H1 (cell line): ENCODE measurements at regions not wholly inside any gene's neighbourhood (a gene's known extent, or its start where the extent isn't known, plus 50 kb on each side); places are given as distances from the start of the nearest gene placed in this dataset.
A peak's percentile ranks its signal among the peaks of the same experiment; 100 is the strongest.

ENCODE experiments used
- CTCF ChIA-PET: fragments of 300-600 bp; sonication (Branson Sonifier 250); formaldehyde crosslinking; loops from one replicate; lab custom pipeline; 2021; ENCODE audit not compliant: partially characterized antibody; lab: Charles Lee
- POLR2A ChIA-PET: fragments of 300-600 bp; sonication (Branson Sonifier 250); formaldehyde crosslinking; loops from one replicate; lab custom pipeline; 2021; ENCODE audit warnings: inconsistent platforms; ENCODE audit not compliant: partially characterized antibody; lab: Charles Lee
- DNase-seq, 2 experiments: peaks; one replicate each; pipeline versions ENCODE4 v3.0.0 to v3.0.0-alpha.2; 2010 to 2022; ENCODE audit warnings: low spot score in 2 of 2, low read depth in 1 of 2, mixed read lengths in 1 of 2
- FAIRE-seq: peaks from 2 replicates; lab custom pipeline; 2011; peaks lifted over from hg19 to GRCh38; lab: Jason Lieb, UNC
- H2AFZ ChIP-seq: 2 replicates; pipeline ENCODE4 v1.8.1; 2012; ENCODE audit warnings: low read length, inconsistent platforms
- H2AK5ac ChIP-seq: 2 replicates; pipeline ENCODE4 v1.6.1; 2013; ENCODE audit warnings: low read depth, low read length
- H2BK120ac ChIP-seq: replicated peaks from 2 replicates; pipeline ENCODE3; 2013; ENCODE audit warnings: low read depth, low read length, inconsistent platforms
- H2BK12ac ChIP-seq: 2 replicates; pipeline ENCODE4 v1.6.1; 2013; ENCODE audit warnings: low read depth, low read length
- H2BK15ac ChIP-seq: 2 replicates; pipeline ENCODE4 v1.6.1; 2013; ENCODE audit warnings: low read length
- H2BK20ac ChIP-seq: 2 replicates; pipeline ENCODE4 v1.6.1; 2013; ENCODE audit warnings: low read length
- H2BK5ac ChIP-seq: 2 replicates; pipeline ENCODE4 v1.6.1; 2013; ENCODE audit warnings: low read depth, low read length
- H3K14ac ChIP-seq: 2 replicates; pipeline ENCODE4 v1.6.1; 2013; ENCODE audit warnings: inconsistent platforms; ENCODE audit not compliant: insufficient read length
- H3K18ac ChIP-seq: 2 replicates; pipeline ENCODE4 v1.6.1; 2013; ENCODE audit warnings: low read length; ENCODE audit errors: extremely low read depth
- H3K23ac ChIP-seq: 2 replicates; pipeline ENCODE4 v1.6.1; 2013; ENCODE audit warnings: inconsistent platforms; ENCODE audit not compliant: insufficient read length
- H3K23me2 ChIP-seq: 2 replicates; pipeline ENCODE4 v1.6.1; 2013; ENCODE audit warnings: low read depth, low read length
- H3K27ac ChIP-seq: 2 replicates; pipeline ENCODE4 v1.6.1; 2011; ENCODE audit warnings: low read depth, low read length, inconsistent platforms
- H3K27me3 ChIP-seq, 4 experiments: replicated peaks in 1 of 4; 1 replicate in 1 of 4; 2 replicates in 3 of 4; pipeline versions ENCODE4 v1.6.1 to v1.8.1; 2011 to 2013; ENCODE audit warnings: low read length in 3 of 4, mild to moderate bottlenecking in 3 of 4, inconsistent platforms in 2 of 4, mixed read lengths in 2 of 4, moderate library complexity in 1 of 4; ENCODE audit not compliant: control insufficient read depth in 3 of 4, insufficient read depth in 3 of 4; ENCODE audit errors: extremely low read depth in 1 of 4
- H3K36me3 ChIP-seq, 4 experiments: 2 replicates each; pipeline versions ENCODE4 v1.6.1 to v1.8.1; 2011 to 2013; ENCODE audit warnings: mild to moderate bottlenecking in 4 of 4, low read length in 3 of 4, moderate library complexity in 2 of 4, control low read depth in 1 of 4, inconsistent platforms in 1 of 4; ENCODE audit not compliant: insufficient read depth in 4 of 4, control insufficient read depth in 2 of 4
- H3K4ac ChIP-seq: replicated peaks from 2 replicates; pipeline ENCODE3; 2013; ENCODE audit warnings: low read length, low read depth, mixed read lengths, inconsistent platforms; ENCODE audit not compliant: insufficient read length
- H3K4me1 ChIP-seq, 4 experiments: replicated peaks in 1 of 4; 1 replicate in 1 of 4; 2 replicates in 3 of 4; pipeline versions ENCODE4 v1.6.1 to v1.8.1; 2011 to 2013; ENCODE audit warnings: low read length in 3 of 4, inconsistent platforms in 2 of 4, mixed read lengths in 1 of 4; ENCODE audit not compliant: insufficient read depth in 4 of 4, control insufficient read depth in 3 of 4
- H3K4me2 ChIP-seq, 2 experiments: 2 replicates each; pipeline versions ENCODE4 v1.6.1 to v1.8.1; 2011 to 2013; ENCODE audit warnings: low read depth in 2 of 2, low read length in 2 of 2, control low read depth in 1 of 2, inconsistent platforms in 1 of 2, mild to moderate bottlenecking in 1 of 2; ENCODE audit not compliant: insufficient read depth in 1 of 2
- H3K4me3 ChIP-seq, 4 experiments: fragments of 200-600, 300-600 bp in 1 of 4; sonication (generic), shearing (Covaris generic), sonication (Bioruptor Twin) in 1 of 4; 2 replicates each; pipeline versions ENCODE4 v1.5.1 to v1.8.1; 2011 to 2016; ENCODE audit warnings: low read length in 4 of 4, low read depth in 3 of 4, control low read depth in 2 of 4, inconsistent platforms in 2 of 4, mild to moderate bottlenecking in 2 of 4, mixed read lengths in 1 of 4, moderate library complexity in 1 of 4; ENCODE audit not compliant: insufficient read depth in 2 of 4; ENCODE audit errors: extremely low read depth in 1 of 4
- H3K56ac ChIP-seq: replicated peaks from 2 replicates; pipeline ENCODE3; 2013; ENCODE audit warnings: low read depth, mild to moderate bottlenecking, mixed read lengths, low read length, inconsistent platforms; ENCODE audit not compliant: insufficient read length
- H3K79me1 ChIP-seq: 2 replicates; pipeline ENCODE4 v1.6.1; 2013; ENCODE audit warnings: low read depth, low read length, control low read depth
- H3K79me2 ChIP-seq, 2 experiments: 2 replicates each; pipeline versions ENCODE4 v1.6.1 to v1.8.1; 2012 to 2013; ENCODE audit warnings: low read length in 2 of 2, mild to moderate bottlenecking in 2 of 2, inconsistent platforms in 1 of 2; ENCODE audit not compliant: insufficient read depth in 2 of 2, control insufficient read depth in 1 of 2
- H3K9ac ChIP-seq, 4 experiments: replicated peaks in 1 of 4; 1 replicate in 1 of 4; 2 replicates in 3 of 4; pipeline versions ENCODE4 v1.6.1 to v1.8.1; 2011 to 2013; ENCODE audit warnings: low read depth in 3 of 4, low read length in 3 of 4, control low read depth in 2 of 4, mild to moderate bottlenecking in 2 of 4, moderate library complexity in 2 of 4, inconsistent platforms in 1 of 4; ENCODE audit errors: extremely low read depth in 1 of 4
- H3K9me3 ChIP-seq, 2 experiments: 2 replicates each; pipeline versions ENCODE4 v1.6.1 to v1.8.1; 2012 to 2013; ENCODE audit warnings: mild to moderate bottlenecking in 2 of 2, moderate library complexity in 2 of 2, control low read depth in 1 of 2, inconsistent platforms in 1 of 2, low read depth in 1 of 2, low read length in 1 of 2, mixed read lengths in 1 of 2; ENCODE audit not compliant: insufficient read depth in 2 of 2
- H4K20me1 ChIP-seq, 2 experiments: replicated peaks in 1 of 2; 2 replicates each; pipeline versions ENCODE3 to v1.8.1; 2011 to 2013; ENCODE audit warnings: inconsistent platforms in 2 of 2, low read length in 2 of 2, mild to moderate bottlenecking in 1 of 2; ENCODE audit not compliant: insufficient read depth in 2 of 2, control insufficient read depth in 1 of 2
- H4K5ac ChIP-seq: 2 replicates; pipeline ENCODE4 v1.6.1; 2013; ENCODE audit warnings: low read length, low read depth, mixed read lengths, inconsistent platforms; ENCODE audit not compliant: insufficient read length
- H4K8ac ChIP-seq: 2 replicates; pipeline ENCODE4 v1.8.0; 2013; ENCODE audit warnings: mild to moderate bottlenecking, moderate library complexity, low read length, inconsistent platforms; ENCODE audit not compliant: insufficient read depth; ENCODE audit errors: extremely low read depth
- H4K91ac ChIP-seq: replicated peaks from 2 replicates; pipeline ENCODE3; 2013; ENCODE audit warnings: low read length, mixed read lengths, inconsistent platforms; ENCODE audit not compliant: insufficient read length
- CBX5 ChIP-seq: fragments of 300-800, 300-1000 bp; sonication (generic); IDR thresholded peaks from 2 replicates; pipeline ENCODE4 v1.7.1; 2016; ENCODE audit warnings: antibody characterized with exemption, low read length, low read depth
- GABPA ChIP-seq: IDR thresholded peaks from 2 replicates; pipeline ENCODE4 v1.6.1; 2011; ENCODE audit warnings: mild to moderate bottlenecking, low read length, moderate library complexity, borderline replicate concordance; ENCODE audit not compliant: insufficient read depth
- SIRT6 ChIP-seq: IDR thresholded peaks from one replicate; pipeline ENCODE4 v1.7.1; 2012; ENCODE audit warnings: low read length, inconsistent platforms
- WGBS, 2 experiments: shearing (Covaris generic) in 1 of 2; methylation state at CpG; one replicate each; pipeline versions ENCODE4 v1.1.6 to v1.1.7; 2013 to 2015; ENCODE audit warnings: low lambda C conversion rate in 2 of 2, mixed read lengths in 2 of 2, inconsistent platforms in 1 of 2, low coverage in 1 of 2, missing lambda C conversion rate in 1 of 2; ENCODE audit not compliant: insufficient replicate concordance in 2 of 2, insufficient coverage in 1 of 2, insufficient read length in 1 of 2; ENCODE audit errors: extremely low coverage in 1 of 2, missing lambda C conversion rate in 1 of 2; 5-methylcytosine and 5-hydroxymethylcytosine counted together

DNA sequence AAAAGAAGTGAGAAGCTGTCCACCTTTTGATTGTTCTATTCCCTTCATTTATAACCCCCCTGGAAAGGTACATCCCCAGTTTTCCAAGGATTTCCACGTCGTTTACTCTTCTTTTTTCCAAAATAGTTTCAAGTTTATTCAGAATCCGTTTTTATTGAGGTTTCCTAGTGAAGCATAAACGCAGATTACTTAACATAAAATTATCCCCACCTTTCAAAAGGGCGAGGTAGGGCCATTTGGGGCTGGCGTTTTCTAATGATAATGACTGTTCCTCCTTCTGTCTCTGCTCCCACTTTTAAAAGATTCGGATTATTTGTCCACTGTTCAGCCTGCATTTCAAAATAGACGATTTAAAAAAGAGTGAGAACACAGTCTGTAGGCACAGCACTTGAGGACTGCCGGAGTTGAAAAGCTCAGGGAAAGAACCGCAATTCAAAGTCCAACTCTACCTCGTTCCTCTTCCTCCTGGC is 165.2 kb upstream of the PPP1R3A start:
- 5% methylated on average over 11 of the region's 11 CpGs; no CpG with 5 or more reads in 1 of the 2 experiments for WGBS, 2 experiments
- Histone ChIP-seq H4K20me1 (no peaks in the 10 kb centered on the region), H2AK5ac (no peak overlapping the region), H3K56ac (no peak overlapping the region), H2BK5ac (no peak overlapping the region), H3K4me1 (peaks cover 3 to 12% (median 7%) of the 10 kb centered on the region in 4 experiments), H2BK20ac (no peak overlapping the region), H2BK12ac (0 out of 2 replicates have a peak overlapping the region, but pooled peaks have one; percentile 84), H3K27ac (no peak overlapping the region), H2BK15ac (no peak overlapping the region), H3K14ac (no peak overlapping the region), H4K91ac (no peak overlapping the region), H3K36me3 (no peaks in the 10 kb centered on the region; a peak in 1 of 8 replicates), H3K23me2 (peaks cover 40% of the 10 kb centered on the region), H4K8ac (no peak overlapping the region), H3K9me3 (no peaks in the 10 kb centered on the region), H3K27me3 (peaks cover 34 to 71% (median 56%) of the 10 kb centered on the region in 4 experiments), H2AFZ (peak overlapping the region; percentile 96; the same call in 1 of the 2 replicates), H3K4me3 (peak overlapping the region; percentile 62 to 71 (median 69); a peak in 7 of 8 replicates), H3K79me1 (no peaks in the 10 kb centered on the region), H3K79me2 (no peaks in the 10 kb centered on the region), H3K4ac (no peak overlapping the region), H4K5ac (no peak overlapping the region), H3K9ac (0 out of 7 replicates have a peak overlapping the region, but pooled peaks of 1 of the 4 experiments have one; percentile 31), H3K23ac (no peak overlapping the region), H3K18ac (no peak overlapping the region), H3K4me2 (peak overlapping the region; percentile 83 to 100), H2BK120ac (no peak overlapping the region)
- DNase-seq (no peak), FAIRE-seq (no peak)
- CTCF ChIA-PET, result interaction anchor here (0.8 to 3.6 kb wide), 7 partner anchors 8 to 1596 kb away, joined by 3 to 26 read pairs (median 3); no protein-coding TSS in a partner anchor
- TF ChIP-seq GABPA (no peak), SIRT6 (no peak), CBX5 (no peak)
- POLR2A ChIA-PET, result interaction anchor here (0.5 to 0.7 kb wide), 3 partner anchors 87 to 840 kb away, joined by 3 read pairs; no protein-coding TSS in a partner anchor
